HG03520 (cell line): ENCODE measurements at regions not wholly inside any gene's neighbourhood (a gene's known extent, or its start where the extent isn't known, plus 50 kb on each side); places are given as distances from the start of the nearest gene placed in this dataset.
A peak's percentile ranks its signal among the peaks of the same experiment; 100 is the strongest.

ENCODE experiments used
- ATAC-seq: cut with Tn5 transposase; IDR thresholded peaks from one replicate; pipeline ENCODE4 v1.9.1; 2021; ENCODE audit warnings: mild to moderate bottlenecking, moderate library complexity; ENCODE audit not compliant: unreplicated experiment

DNA sequence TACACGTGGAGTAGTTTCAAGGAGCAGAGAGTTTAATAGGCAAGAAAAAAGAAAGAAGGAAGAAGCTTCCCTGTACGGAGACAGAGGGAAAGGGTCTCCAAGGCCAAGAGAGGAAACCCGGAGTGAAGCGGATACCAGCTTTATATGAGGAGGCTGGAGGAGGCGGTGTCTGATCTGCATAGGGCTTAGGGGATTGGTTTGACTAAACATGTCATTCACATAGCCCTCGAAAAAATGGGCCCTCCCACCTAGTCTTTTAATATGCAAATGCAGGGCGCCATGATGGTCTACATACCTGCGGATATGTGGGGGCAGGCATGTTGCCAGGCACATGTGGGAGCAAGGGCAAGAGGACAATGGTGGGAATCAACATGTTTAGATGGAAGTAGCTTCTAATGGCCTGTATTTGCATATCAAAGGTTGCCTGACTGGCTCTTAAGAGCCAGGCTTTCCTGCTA lies 103.1 kb upstream of the UGT8 start:
- no peak for ATAC-seq

DNA sequence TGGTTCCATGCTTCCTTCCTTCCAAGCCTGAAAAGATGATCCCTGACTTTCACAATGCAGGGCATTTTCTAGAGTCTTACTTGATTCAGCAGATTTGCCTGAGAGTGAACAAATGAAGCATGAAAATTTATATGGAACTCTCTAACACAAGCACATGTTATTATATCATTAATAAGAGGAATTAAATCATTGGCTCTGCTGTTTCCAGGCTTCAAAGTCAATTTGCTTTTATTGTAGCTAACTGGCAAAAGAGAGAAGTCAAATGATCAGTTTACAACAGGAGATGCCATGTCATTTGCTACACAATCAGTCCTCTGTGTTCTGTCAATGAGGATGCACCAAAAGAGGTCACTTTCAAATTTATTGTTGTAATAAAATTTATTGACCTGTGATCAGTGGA lies 101.5 kb upstream of the UGT8 start:
- no peak for ATAC-seq

DNA sequence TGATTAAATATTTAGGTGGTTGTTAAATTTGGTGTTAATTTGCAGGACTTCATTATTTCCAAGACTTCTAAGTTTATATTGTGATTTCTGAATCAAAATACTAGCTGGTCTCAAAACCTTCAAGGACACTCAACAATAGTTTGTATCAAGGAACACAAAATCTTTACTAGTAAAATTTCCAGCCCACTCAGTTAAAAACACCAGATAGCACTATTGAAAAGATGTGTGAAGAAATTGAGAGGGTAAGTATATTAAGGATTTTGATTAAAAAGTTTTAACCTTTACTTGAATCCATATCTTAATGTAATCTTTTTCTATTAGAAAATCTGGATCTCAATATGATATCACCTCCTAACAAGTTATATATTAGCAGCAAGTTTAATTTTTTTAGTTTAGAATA lies 89.3 kb upstream of the UGT8 start:
- ATAC-seq = no peak

DNA sequence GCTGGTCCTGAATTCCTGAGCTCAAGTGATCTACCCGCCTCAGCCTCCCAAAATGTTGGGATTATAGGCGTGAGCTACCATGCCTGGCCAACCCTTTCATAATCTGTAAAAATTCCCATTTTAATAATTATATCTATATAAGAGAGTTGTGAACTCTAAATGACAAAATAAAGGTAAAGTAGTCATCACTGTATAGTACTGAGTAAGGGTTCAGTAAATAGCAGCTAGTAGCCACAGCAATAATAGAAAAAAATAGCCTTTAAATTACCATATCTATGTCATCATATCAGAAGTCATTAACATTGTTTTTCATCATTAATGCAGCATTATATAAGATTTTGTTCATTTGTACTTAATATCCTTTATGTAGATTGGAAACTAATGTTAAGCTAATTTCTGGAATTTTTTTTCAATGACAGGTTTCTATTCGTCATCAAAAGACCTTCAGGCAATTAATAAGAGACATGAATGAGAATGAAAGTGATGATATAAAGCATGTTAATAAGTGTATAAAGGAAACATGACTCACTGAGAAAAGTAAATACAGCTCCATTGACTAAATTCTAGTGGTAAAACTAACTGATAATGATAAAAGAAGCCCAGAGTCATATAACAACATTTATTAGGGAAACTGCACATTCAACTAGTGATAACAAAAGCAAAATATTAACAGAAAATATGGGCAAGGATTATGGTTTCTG lies 85.9 kb upstream of the UGT8 start:
- no peak for ATAC-seq

DNA sequence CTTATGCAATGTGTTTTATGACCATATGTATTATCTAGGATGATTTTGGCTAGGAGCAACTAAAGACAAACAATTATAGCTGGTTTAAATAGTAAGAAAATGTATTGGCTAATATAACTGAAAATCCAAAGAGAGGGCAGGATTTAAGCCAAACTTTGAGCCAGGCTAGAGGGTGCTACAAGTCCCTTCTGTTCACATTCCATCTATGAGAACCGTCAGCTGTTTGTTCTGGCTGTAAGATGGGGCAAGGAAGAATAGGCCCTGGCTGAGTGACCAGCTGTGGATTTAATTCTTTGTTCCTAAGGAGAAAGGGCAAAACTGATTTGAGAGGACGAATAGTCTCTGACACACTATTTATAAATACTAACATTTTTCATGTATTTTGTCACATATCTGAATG lies 79.2 kb upstream of the UGT8 start:
- ATAC-seq = no peak

DNA sequence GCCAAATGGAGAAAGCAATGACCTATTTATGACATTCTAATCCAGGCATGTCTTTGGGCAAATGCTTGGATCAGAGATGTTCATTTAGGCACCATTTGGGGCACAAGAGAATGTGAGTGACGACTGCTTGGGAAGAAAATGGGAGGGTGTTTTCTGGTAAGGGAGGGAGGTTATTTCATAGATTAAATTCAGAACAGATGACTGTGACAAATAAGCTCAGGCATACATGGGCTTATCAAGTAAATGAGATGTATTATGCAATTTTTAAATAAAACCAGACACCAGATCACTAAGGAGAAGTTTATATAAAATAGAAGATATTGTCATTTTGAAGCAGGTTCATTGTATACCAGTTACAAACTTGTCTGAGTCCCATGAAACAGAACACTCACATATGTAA lies 71.4 kb upstream of the UGT8 start:
- no peak for ATAC-seq

DNA sequence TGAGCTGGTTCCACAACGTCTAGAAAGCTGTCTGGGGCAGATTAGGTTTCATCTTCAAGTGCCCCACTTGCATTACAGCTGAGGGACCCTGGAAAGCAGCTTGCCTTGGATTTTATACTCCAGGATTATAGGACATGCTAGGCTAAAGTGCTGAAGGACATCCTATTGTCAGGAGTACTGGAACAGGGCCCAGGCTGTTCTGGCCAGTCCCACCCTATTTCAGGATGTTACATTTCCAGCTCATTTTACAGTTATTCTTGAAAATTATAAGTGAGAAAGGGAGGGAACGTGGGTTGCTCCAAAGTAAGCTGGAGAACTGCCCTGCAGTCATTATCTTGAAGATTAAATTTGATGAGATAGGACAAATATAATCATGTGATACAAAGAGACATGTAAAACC lies 71.0 kb upstream of the UGT8 start:
- ATAC-seq = no peak

DNA sequence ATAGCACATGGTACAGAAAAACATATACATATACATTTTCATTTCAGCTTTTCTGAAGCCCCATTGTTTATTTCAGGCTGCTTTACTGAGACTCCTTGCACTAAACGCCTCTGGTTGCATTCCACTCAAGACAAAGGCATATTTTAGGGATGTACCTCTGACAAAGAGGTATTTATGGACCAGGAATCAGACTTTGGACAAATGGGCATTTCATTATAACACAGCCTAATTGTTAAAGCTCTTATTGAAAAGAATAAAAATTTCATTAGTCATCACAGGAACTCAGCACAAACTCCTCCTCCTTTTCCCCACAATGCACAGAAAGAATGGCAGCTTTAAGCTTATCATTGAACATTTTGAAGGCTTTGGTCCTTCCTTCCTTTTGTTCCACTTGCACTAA lies 62.9 kb upstream of the UGT8 start:
- no peak for ATAC-seq

DNA sequence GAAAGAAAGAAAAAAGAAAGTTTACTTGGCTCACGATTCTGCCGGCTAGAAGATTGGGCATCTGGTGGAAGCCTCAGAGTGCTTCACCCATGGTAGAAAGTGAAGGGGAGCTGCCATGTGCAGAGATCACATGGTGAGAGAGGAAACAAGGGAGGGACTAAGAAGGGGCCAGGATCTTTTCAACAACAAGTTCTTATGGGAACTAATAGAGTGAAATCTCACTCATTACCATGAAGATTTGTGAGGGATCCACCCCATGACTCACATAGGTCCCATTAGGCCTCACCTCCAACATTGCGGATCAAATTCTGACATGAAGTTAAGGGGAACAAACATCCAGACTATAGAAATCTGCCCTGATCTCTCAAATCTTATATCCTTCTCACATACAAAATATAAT lies 61.3 kb upstream of the UGT8 start:
- ATAC-seq = no peak

DNA sequence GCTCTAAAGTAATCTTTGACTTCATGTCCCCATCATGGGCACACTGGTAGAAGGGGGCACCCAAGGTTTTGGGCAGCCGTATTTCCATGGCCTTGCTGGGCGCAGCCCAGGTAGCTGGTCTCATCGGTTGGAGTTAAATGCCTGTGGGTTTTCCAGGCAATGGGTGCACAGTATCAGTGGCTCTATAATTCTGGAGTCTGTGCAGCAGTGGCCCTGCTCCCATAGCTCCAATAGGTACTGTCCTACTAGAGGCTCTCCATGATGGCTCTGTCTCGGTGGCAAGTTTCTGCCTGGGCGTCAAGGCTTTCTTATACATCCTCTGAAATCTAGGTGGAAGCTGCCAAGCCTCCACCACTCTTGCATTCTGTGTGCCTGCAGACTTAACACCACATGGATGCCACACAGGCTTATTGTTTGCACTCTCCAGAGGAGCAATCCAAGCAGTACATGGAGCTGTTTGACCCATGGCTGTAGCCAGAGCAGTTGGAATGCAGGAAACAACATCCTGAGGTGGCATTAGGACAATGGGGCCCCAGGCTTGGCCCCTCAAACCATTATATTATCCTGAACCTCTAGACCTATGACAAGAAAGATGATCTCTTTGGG lies 60.5 kb upstream of the UGT8 start:
- ATAC-seq = no peak

DNA sequence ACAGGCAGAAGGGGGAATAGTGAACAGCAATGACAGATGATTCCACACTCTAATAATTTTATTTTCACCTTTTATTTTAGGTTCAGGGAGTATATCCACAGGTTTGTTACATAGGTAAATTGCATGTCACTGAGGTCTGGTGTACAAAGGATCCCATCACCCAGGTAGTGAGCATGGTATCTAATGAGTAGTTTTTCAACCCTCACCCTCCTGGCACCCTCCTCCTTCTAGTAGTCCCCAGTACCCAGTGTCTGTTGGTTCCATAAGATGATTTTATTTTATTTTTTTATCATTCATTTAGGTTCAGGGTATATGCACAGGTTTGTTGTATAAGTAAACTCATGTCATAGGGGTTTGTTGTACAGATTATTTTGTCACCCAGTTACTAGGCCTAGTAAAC lies 58.6 kb upstream of the UGT8 start:
- no peak for ATAC-seq

DNA sequence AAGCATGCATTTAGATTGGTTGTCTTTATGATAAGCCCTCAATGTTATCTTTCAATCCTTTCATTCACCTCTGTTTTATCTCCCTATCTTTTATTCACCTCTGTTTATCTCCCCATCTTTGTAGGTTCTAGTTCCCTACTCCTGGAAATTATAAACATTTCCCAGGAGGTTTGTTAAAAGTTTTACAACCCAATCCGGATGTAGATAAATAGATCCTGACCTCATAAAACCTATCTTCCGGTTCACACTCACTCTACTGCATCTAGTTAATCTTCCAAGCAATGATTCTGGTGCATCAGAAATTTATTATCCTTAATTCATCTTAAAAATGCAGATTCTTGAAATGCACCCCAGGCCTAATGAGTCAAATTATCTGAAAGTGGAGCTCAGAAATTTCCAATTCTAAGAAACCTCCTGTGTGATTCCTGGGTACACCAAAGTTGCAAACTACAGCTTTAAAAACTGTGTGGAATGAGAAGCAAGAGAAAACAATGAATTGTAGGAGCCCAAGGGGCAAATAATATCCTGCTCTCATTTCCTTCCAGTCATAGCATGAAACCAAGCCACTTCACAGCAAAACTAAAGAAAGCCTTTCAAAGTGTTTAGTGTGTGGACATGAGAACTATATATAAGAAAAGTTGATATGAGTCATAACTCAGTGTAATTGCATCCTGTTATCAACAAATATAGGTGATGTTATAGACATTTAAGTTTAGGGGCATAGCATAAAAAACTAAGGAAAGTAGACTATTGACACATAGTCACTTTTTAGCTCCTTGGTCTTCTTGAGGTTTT lies 51.1 kb upstream of the UGT8 start:
- peak; percentile 51 for ATAC-seq
